Coronary artery (tissue), 2 donors: ENCODE measurements at regions not wholly inside any gene's neighbourhood (a gene's known extent, or its start where the extent isn't known, plus 50 kb on each side); places are given as distances from the start of the nearest gene placed in this dataset.

Source experiments
- DNase-seq: peaks from one replicate; pipeline ENCODE4 v3.0.0-alpha.2; 2017; ENCODE audit warnings: low spot score
- H3K27ac ChIP-seq, 2 donors: fragments of 200-600 bp; sonication (generic); one replicate each; pipeline ENCODE4 v1.5.1; 2016 to 2019
- H3K4me3 ChIP-seq: fragments of 200-600 bp; sonication (generic); 2 replicates; pipeline ENCODE4 v1.5.1; 2016; ENCODE audit warnings: mild to moderate bottlenecking, moderate library complexity
- TF ChIP-seq, protein P1 (sequence below): fragments of 200-600 bp; sonication (generic); IDR thresholded peaks from one replicate; pipeline ENCODE4 v1.5.1; 2019; ENCODE audit warnings: antibody characterized with exemption

GRCh38 chr3:65080432-65080831, 392.6 kb upstream of the ADAMTS9 start:
- H3K4me3 ChIP-seq = no peak overlapping the region
- TF ChIP-seq, protein P1, sequence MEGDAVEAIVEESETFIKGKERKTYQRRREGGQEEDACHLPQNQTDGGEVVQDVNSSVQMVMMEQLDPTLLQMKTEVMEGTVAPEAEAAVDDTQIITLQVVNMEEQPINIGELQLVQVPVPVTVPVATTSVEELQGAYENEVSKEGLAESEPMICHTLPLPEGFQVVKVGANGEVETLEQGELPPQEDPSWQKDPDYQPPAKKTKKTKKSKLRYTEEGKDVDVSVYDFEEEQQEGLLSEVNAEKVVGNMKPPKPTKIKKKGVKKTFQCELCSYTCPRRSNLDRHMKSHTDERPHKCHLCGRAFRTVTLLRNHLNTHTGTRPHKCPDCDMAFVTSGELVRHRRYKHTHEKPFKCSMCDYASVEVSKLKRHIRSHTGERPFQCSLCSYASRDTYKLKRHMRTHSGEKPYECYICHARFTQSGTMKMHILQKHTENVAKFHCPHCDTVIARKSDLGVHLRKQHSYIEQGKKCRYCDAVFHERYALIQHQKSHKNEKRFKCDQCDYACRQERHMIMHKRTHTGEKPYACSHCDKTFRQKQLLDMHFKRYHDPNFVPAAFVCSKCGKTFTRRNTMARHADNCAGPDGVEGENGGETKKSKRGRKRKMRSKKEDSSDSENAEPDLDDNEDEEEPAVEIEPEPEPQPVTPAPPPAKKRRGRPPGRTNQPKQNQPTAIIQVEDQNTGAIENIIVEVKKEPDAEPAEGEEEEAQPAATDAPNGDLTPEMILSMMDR = no peak
- H3K27ac ChIP-seq = no peak overlapping the region
- no peak for DNase-seq

DNA sequence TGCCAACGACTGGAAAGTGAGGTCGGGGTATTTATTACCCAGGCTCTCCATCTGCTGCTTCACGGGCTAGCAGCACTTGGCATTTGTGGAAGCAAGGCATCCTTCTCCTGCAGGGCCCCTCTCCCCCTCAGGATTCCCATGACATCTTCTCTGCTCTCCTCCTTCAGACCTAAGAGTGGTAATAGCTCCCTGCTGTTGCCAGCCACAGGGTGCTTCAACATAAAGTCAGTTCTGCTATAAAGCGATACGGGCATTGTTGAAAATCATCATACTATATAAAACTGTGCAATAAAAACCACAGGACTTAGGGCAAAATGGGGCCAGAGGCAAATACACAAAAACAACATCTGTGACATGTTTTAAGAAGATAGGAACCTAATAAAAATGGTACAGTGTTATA, 391.8 kb upstream of the ADAMTS9 start:
- H3K27ac ChIP-seq = no peak overlapping the region
- TF ChIP-seq, protein P1 = no peak
- DNase-seq = no peak
- no peak overlapping the region for H3K4me3 ChIP-seq

GRCh38 chr3:65078748-65079147, 390.9 kb upstream of the ADAMTS9 start:
- Histone ChIP-seq H3K4me3 (no peak overlapping the region), H3K27ac (no peak overlapping the region)
- DNase-seq = no peak
- TF ChIP-seq, protein P1 = no peak

DNA sequence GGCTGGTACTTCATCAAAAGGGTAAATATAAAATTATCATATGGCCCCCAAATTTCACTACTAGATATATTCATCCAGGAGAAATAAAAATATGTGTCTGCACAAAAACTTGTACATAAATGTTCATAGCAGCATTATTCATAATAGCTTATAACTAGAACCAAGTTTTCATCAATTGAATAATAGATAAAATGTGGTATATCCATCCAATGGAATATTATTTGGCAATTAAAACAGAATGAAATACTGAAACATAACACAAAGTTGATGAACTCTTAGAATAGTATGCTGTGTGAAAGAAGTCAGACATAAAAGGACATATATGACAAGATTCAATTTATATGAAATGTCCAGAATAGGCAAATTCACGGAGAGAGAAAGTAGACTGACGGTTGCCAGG, 389.3 kb upstream of the ADAMTS9 start:
- TF ChIP-seq, protein P1 = no peak
- H3K4me3 ChIP-seq = no peak overlapping the region
- H3K27ac ChIP-seq = no peak overlapping the region
- DNase-seq = no peak

GRCh38 chr3:65070968-65071367, 383.2 kb upstream of the ADAMTS9 start:
- Histone ChIP-seq H3K4me3 (no peak overlapping the region), H3K27ac (no peak overlapping the region)
- TF ChIP-seq, protein P1 = no peak
- no peak for DNase-seq

DNA sequence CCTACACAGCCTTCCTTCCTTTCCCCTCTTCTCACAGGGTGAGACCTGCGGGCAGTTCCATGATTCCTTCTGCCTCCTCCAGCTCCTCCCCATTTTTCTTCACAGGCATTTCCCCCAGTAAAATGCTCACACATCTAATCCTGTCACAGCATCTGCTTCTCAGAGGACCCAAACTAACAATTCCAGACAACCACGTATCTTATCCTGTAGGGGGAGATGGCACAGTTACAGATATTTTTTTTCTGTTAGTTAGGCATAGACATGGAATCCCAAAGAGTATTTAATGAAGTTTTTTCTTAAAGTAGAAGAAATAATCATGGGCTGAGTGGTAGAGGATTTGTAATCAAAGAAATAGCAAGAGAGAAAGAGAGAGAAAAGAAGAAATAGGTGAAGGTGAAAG, 373.1 kb upstream of the ADAMTS9 start:
- no peak for DNase-seq
- TF ChIP-seq, protein P1 = no peak
- Histone ChIP-seq H3K4me3 (no peak overlapping the region), H3K27ac (no peak overlapping the region)

- DNase-seq = no peak
- H3K27ac ChIP-seq = no peak overlapping the region
- TF ChIP-seq, protein P1 = no peak
- H3K4me3 ChIP-seq = no peak overlapping the region
Observed at GRCh38 chr3:65052101-65052500, 364.3 kb upstream of the ADAMTS9 start.
